ENCODE measurements at regions not wholly inside any gene's neighbourhood (a gene's known extent, or its start where the extent isn't known, plus 50 kb on each side); places are given as distances from the start of the nearest gene placed in this dataset.

DNA sequence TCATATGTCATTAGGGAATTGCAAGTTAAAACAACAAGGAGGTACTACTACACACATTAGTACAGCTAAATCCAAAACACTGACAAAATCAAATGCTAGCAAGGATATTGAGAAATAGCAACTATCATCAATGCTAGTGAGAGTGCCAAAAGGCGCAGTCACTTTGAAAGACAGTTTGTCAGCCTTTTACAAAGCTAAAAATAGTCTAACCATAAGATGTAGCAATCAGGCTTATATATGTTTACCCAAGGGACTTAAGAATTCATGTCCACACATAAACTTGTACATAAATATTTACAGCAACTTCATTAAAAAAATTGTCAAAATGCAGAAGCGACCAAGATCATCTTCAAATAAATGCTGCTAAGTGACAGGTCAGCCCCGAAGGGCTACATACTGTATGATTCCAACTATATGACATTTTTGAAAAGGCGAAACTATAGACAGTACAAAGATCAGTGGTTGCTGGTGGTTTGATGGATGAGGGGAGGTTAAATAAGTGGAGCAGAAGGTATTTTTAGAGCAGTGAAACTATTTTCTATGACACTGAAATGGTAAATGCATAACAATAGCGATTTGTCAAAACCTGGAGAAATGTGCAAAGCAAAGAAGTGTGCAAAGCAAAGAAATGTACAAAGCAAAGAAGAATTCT lies 704.8 kb downstream of the ARAP2 start:
- Histone ChIP-seq H2BK20ac (ENCODE audit: low read length) (no peak overlapping the region), H4K5ac (ENCODE audit: insufficient read length, low read depth, low read length) (no peak overlapping the region), H2AK5ac (ENCODE audit: low read depth, low read length) (no peak overlapping the region), H3K23ac (ENCODE audit: insufficient read length) (no peak overlapping the region), H3K9ac (replicated peaks in 1 of 4; ENCODE audit: extremely low read depth in 1 of 4, low read depth in 3 of 4, low read length in 3 of 4) (no peak overlapping the region), H3K36me3 (ENCODE audit: control insufficient read depth in 2 of 4, insufficient read depth in 4 of 4, low read length in 3 of 4) (no peaks in the 10 kb centered on the region), H4K91ac (replicated peaks; ENCODE audit: insufficient read length, low read length) (no peak overlapping the region), H3K79me2 (ENCODE audit: control insufficient read depth in 1 of 2, insufficient read depth in 2 of 2, low read length in 2 of 2) (no peaks in the 10 kb centered on the region), H3K4me3 (ENCODE audit: extremely low read depth in 1 of 4, insufficient read depth in 2 of 4, low read depth in 3 of 4, low read length in 4 of 4) (no peak overlapping the region), H3K23me2 (ENCODE audit: low read depth, low read length) (no peaks in the 10 kb centered on the region), H3K4me2 (ENCODE audit: insufficient read depth in 1 of 2, low read depth in 2 of 2, low read length in 2 of 2) (no peak overlapping the region), H3K56ac (replicated peaks; ENCODE audit: insufficient read length, low read depth, low read length) (no peak overlapping the region), H3K4me1 (replicated peaks in 1 of 4; ENCODE audit: control insufficient read depth in 3 of 4, insufficient read depth in 4 of 4, low read length in 3 of 4) (no peaks in the 10 kb centered on the region), H2BK120ac (replicated peaks; ENCODE audit: low read depth, low read length) (no peak overlapping the region), H4K8ac (ENCODE audit: extremely low read depth, insufficient read depth, low read length) (no peak overlapping the region), H3K79me1 (ENCODE audit: low read depth, low read length) (no peaks in the 10 kb centered on the region), H2AFZ (ENCODE audit: low read length) (no peak overlapping the region), H3K27ac (ENCODE audit: low read depth, low read length) (no peak overlapping the region), H3K27me3 (replicated peaks in 1 of 4; ENCODE audit: control insufficient read depth in 3 of 4, extremely low read depth in 1 of 4, insufficient read depth in 3 of 4, low read length in 3 of 4) (no peaks in the 10 kb centered on the region), H2BK15ac (ENCODE audit: low read length) (no peak overlapping the region), H2BK12ac (ENCODE audit: low read depth, low read length) (no peak overlapping the region), H3K9me3 (ENCODE audit: insufficient read depth in 2 of 2, low read depth in 1 of 2, low read length in 1 of 2) (no peaks in the 10 kb centered on the region), H2BK5ac (ENCODE audit: low read depth, low read length) (no peak overlapping the region), H3K14ac (ENCODE audit: insufficient read length) (no peak overlapping the region), H3K18ac (ENCODE audit: extremely low read depth, low read length) (no peak overlapping the region), H4K20me1 (replicated peaks in 1 of 2; ENCODE audit: control insufficient read depth in 1 of 2, insufficient read depth in 2 of 2, low read length in 2 of 2) (no peaks in the 10 kb centered on the region), H3K4ac (replicated peaks; ENCODE audit: insufficient read length, low read depth, low read length) (no peak overlapping the region)
- POLR2A ChIA-PET (ENCODE audit: partially characterized antibody), result no interaction called here
- WGBS, 2 experiments (ENCODE audit: extremely low coverage in 1 of 2, insufficient coverage in 1 of 2, insufficient read length in 1 of 2, insufficient replicate concordance in 2 of 2, low coverage in 1 of 2, low lambda C conversion rate in 2 of 2, missing lambda C conversion rate in 1 of 2), result 91% methylated on average over 5 of the region's 5 CpGs; no CpG with 5 or more reads in 1 of the 2 experiments
- DNase-seq (ENCODE audit: low read depth in 1 of 2, low spot score in 2 of 2), result no peak
- CTCF ChIA-PET (ENCODE audit: partially characterized antibody), result no interaction called here
- no peak for FAIRE-seq
- TF ChIP-seq CREB1 (IDR thresholded peaks at IDR 0.05), result no peak
- TF ChIP-seq RXRA (IDR thresholded peaks at IDR 0.05; ENCODE audit: insufficient read depth, low read depth, low read length), result no peak
- no peak for TF ChIP-seq KDM1A (IDR thresholded peaks at IDR 0.05; ENCODE audit: borderline replicate concordance, low read length)
- TF ChIP-seq CBX5 (IDR thresholded peaks at IDR 0.05; ENCODE audit: low read depth, low read length), result no peak
- TF ChIP-seq TBP (IDR thresholded peaks at IDR 0.05; ENCODE audit: low read depth, low read length), result no peak
- TF ChIP-seq, protein P1, sequence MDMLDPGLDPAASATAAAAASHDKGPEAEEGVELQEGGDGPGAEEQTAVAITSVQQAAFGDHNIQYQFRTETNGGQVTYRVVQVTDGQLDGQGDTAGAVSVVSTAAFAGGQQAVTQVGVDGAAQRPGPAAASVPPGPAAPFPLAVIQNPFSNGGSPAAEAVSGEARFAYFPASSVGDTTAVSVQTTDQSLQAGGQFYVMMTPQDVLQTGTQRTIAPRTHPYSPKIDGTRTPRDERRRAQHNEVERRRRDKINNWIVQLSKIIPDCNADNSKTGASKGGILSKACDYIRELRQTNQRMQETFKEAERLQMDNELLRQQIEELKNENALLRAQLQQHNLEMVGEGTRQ (IDR thresholded peaks at IDR 0.05; ENCODE audit: low read length), result no peak
- no peak for TF ChIP-seq SP1 (IDR thresholded peaks at IDR 0.05; ENCODE audit: low read depth, low read length)
- TF ChIP-seq POU5F1 (IDR thresholded peaks at IDR 0.05; ENCODE audit: low read depth, low read length), result no peak
- TF ChIP-seq MAFK (IDR thresholded peaks at IDR 0.05; ENCODE audit: low read depth, low read length), result no peak
- no peak for TF ChIP-seq SRF (IDR thresholded peaks at IDR 0.05; ENCODE audit: low read depth, low read length)
- TF ChIP-seq ASH2L (IDR thresholded peaks at IDR 0.05; ENCODE audit: low read length), result no peak
- no peak for TF ChIP-seq BRCA1 (IDR thresholded peaks at IDR 0.05; ENCODE audit: low read depth, low read length)
